HG03135 (cell line): ENCODE measurements at regions not wholly inside any gene's neighbourhood (a gene's known extent, or its start where the extent isn't known, plus 50 kb on each side); places are given as distances from the start of the nearest gene placed in this dataset.

ENCODE experiments used
- ATAC-seq: cut with Tn5 transposase; IDR thresholded peaks from one replicate; pipeline ENCODE4 v1.9.1; 2021; ENCODE audit warnings: mild to moderate bottlenecking, moderate library complexity; ENCODE audit not compliant: unreplicated experiment

- ATAC-seq = no peak
Observed at GRCh38 chr6:169083508-169083874, 170.2 kb downstream of the THBS2 start.

- no peak for ATAC-seq
Observed at GRCh38 chr6:169082817-169083507, 170.7 kb downstream of the THBS2 start.

GRCh38 chr6:169082093-169082492, 171.6 kb downstream of the THBS2 start:
- no peak for ATAC-seq

GRCh38 chr6:169081248-169081647, 172.4 kb downstream of the THBS2 start:
- no peak for ATAC-seq

GRCh38 chr6:169079650-169080049, 174.0 kb downstream of the THBS2 start:
- ATAC-seq = no peak

GRCh38 chr6:169078399-169079145, 175.1 kb downstream of the THBS2 start:
- ATAC-seq = no peak

- no peak for ATAC-seq
Observed at GRCh38 chr6:169075915-169076654, 177.6 kb downstream of the THBS2 start.

GRCh38 chr6:169075211-169075914, 178.3 kb downstream of the THBS2 start:
- ATAC-seq = no peak

GRCh38 chr6:169074526-169074925, 179.1 kb downstream of the THBS2 start:
- no peak for ATAC-seq

- no peak for ATAC-seq
Observed at GRCh38 chr6:169073311-169073710, 180.3 kb downstream of the THBS2 start.

- no peak for ATAC-seq
Observed at GRCh38 chr6:169072127-169073042, 181.3 kb downstream of the THBS2 start.

- ATAC-seq = no peak
Observed at GRCh38 chr6:169071394-169071793, 182.3 kb downstream of the THBS2 start.

GRCh38 chr6:169070506-169071176, 183.0 kb downstream of the THBS2 start:
- ATAC-seq = no peak

- ATAC-seq = no peak
Observed at GRCh38 chr6:169069356-169069755, 184.3 kb downstream of the THBS2 start.

GRCh38 chr6:169064194-169064593, 189.5 kb downstream of the THBS2 start:
- ATAC-seq = no peak

GRCh38 chr6:169062272-169062671, 191.4 kb downstream of the THBS2 start:
- no peak for ATAC-seq

- ATAC-seq = no peak
Observed at GRCh38 chr6:169058634-169059033, 195.0 kb downstream of the THBS2 start.

GRCh38 chr6:169052462-169052861, 201.2 kb downstream of the THBS2 start:
- no peak for ATAC-seq

- ATAC-seq = no peak
Observed at GRCh38 chr6:169051371-169051770, 202.3 kb downstream of the THBS2 start.

GRCh38 chr6:169048865-169049205, 204.8 kb downstream of the THBS2 start:
- ATAC-seq = no peak
